Ramos (cell line): ENCODE measurements at regions not wholly inside any gene's neighbourhood (a gene's known extent, or its start where the extent isn't known, plus 50 kb on each side); places are given as distances from the start of the nearest gene placed in this dataset.

Experiments used
- in situ Hi-C: fragments of 300-500 bp; cut with MboI; formaldehyde crosslinking; loops from one replicate; pipeline ENCODE4 v1.14.3; 2022; ENCODE audit warnings: low sequenced_read_pairs; ENCODE audit not compliant: unreplicated experiment

- in situ Hi-C loops: no loop called here
Measured at GRCh38 chr15:26382444-26383072, 390.3 kb downstream of the GABRB3 start.

GRCh38 chr15:26378304-26378703 is 394.6 kb downstream of the GABRB3 start:
- in situ Hi-C loops: no loop called here

GRCh38 chr15:26376243-26376642 is 396.6 kb downstream of the GABRB3 start:
- in situ Hi-C loops: no loop called here

GRCh38 chr15:26374806-26375205 is 398.1 kb downstream of the GABRB3 start:
- in situ Hi-C loops: no loop called here

- in situ Hi-C loops: no loop called here
Measured at GRCh38 chr15:26372706-26373105, 400.2 kb downstream of the GABRB3 start.

- in situ Hi-C loops: no loop called here
Measured at GRCh38 chr15:26365077-26365476, 407.8 kb downstream of the GABRB3 start.

- in situ Hi-C loops: no loop called here
Measured at GRCh38 chr15:26359855-26360254, 413.0 kb downstream of the GABRB3 start.

GRCh38 chr15:26358708-26359107 is 414.2 kb downstream of the GABRB3 start:
- in situ Hi-C loops: no loop called here

- in situ Hi-C loops: no loop called here
Measured at GRCh38 chr15:26357653-26358052, 415.2 kb downstream of the GABRB3 start.

GRCh38 chr15:26355472-26356074 is 417.3 kb downstream of the GABRB3 start:
- in situ Hi-C loops: no loop called here

GRCh38 chr15:26352909-26353308 is 420.0 kb downstream of the GABRB3 start:
- in situ Hi-C loops: no loop called here

- in situ Hi-C loops: no loop called here
Measured at GRCh38 chr15:26352406-26352805, 420.5 kb downstream of the GABRB3 start.

- in situ Hi-C loops: no loop called here
Measured at GRCh38 chr15:26325495-26325894, 447.4 kb downstream of the GABRB3 start.

- in situ Hi-C loops: no loop called here
Measured at GRCh38 chr15:26323566-26323965, 449.3 kb downstream of the GABRB3 start.

- in situ Hi-C loops: no loop called here
Measured at GRCh38 chr15:26318689-26319088, 454.2 kb downstream of the GABRB3 start.

GRCh38 chr15:26314577-26314976 is 451.4 kb upstream of the ATP10A start:
- in situ Hi-C loops: no loop called here

- in situ Hi-C loops: no loop called here
Measured at GRCh38 chr15:26311710-26312236, 448.6 kb upstream of the ATP10A start.

- in situ Hi-C loops: no loop called here
Measured at GRCh38 chr15:26298659-26299170, 435.6 kb upstream of the ATP10A start.

- in situ Hi-C loops: no loop called here
Measured at GRCh38 chr15:26298010-26298658, 435.0 kb upstream of the ATP10A start.

GRCh38 chr15:26295336-26296085 is 432.4 kb upstream of the ATP10A start:
- in situ Hi-C loops: no loop called here
